Left lung (tissue), 4 donors: ENCODE measurements at regions not wholly inside any gene's neighbourhood (a gene's known extent, or its start where the extent isn't known, plus 50 kb on each side); places are given as distances from the start of the nearest gene placed in this dataset.
A peak's percentile ranks its signal among the peaks of the same experiment; 100 is the strongest.

Experiments
- ATAC-seq: fragments of 200-7000 bp; cut with Tn5 transposase; one replicate; pipeline ENCODE4 v1.9.1; 2020; ENCODE audit warnings: moderate library complexity
- DNase-seq, 4 donors: peaks; one replicate each; pipeline ENCODE4 v3.0.0-alpha.2; 2013 to 2020
- H3K27ac ChIP-seq, 2 donors: fragments of 200-600 bp; sonication (generic) in 1 of 2; one replicate each; pipeline versions ENCODE4 v1.5.0 to v1.8.0; 2020 to 2021
- H3K27me3 ChIP-seq, 2 donors: fragments of 200-600 bp; sonication (generic) in 1 of 2; one replicate each; pipeline versions ENCODE4 v1.5.0 to v1.8.0; 2020 to 2021
- H3K36me3 ChIP-seq, 2 donors: fragments of 200-600 bp; sonication (generic) in 1 of 2; one replicate each; pipeline versions ENCODE4 v1.5.0 to v1.8.0; 2020 to 2021
- H3K4me1 ChIP-seq, 2 donors: fragments of 200-600 bp; one replicate each; pipeline ENCODE4 v1.8.0; 2021
- H3K4me3 ChIP-seq, 2 donors: fragments of 200-600 bp; sonication (generic) in 1 of 2; one replicate each; pipeline versions ENCODE4 v1.5.0 to v1.8.0; 2020 to 2021; ENCODE audit warnings: mild to moderate bottlenecking in 1 of 2
- H3K9me3 ChIP-seq, 2 donors: fragments of 200-600 bp; sonication (generic) in 1 of 2; one replicate each; pipeline versions ENCODE4 v1.5.0 to v1.8.0; 2020 to 2021
- CTCF ChIP-seq, 2 donors: fragments of 200-600 bp; sonication (generic) in 1 of 2; IDR thresholded peaks; one replicate each; pipeline versions ENCODE4 v1.5.0 to v1.8.0; 2021; ENCODE audit warnings: antibody characterized with exemption in 2 of 2
- intact Hi-C, 2 donors: fragments of 100-400 bp; cut with DNase I; formaldehyde crosslinking; loops; one replicate each; pipeline versions ENCODE4 v1.11.2 to v1.14.2; 2022
- donor health status: DM: no; HTN: yes; CAD: no.
- donor health status: DM: no; HTN: no; CAD: no.

GRCh38 chr10:58028597-58029366 lies 238.9 kb downstream of the IPMK start:
- Histone ChIP-seq H3K4me1 (peaks cover 0 to under 1% of the 10 kb centered on the region in 2 donors), H3K27ac (no peak overlapping the region), H3K36me3 (no peaks in the 10 kb centered on the region), H3K4me3 (no peak overlapping the region), H3K9me3 (no peaks in the 10 kb centered on the region), H3K27me3 (no peaks in the 10 kb centered on the region)
- intact Hi-C loops = no loop called here
- no peak for ATAC-seq
- DNase-seq = no peak
- TF ChIP-seq CTCF (IDR thresholded peaks at IDR 0.05) = no peak

DNA sequence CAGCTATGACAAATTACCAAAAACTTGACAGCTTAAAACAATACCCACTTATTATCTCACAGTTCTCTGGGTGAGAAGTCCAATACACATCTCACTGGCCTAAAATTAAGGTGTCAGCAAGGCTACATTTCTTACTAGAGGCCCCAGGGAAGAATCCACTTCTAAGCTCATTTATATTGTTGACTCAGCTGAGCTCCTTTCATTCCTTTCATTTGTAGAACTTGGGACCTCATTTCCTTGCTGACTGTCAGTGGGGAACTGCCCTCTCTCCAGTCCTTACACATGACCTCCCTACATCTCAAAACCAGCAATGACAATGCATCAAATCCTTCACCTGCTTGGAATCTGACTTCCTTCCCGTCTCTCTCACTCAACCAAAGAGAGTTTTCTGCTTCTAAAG lies 240.3 kb downstream of the IPMK start:
- intact Hi-C loops = no loop called here
- Histone ChIP-seq H3K36me3 (no peaks in the 10 kb centered on the region), H3K4me3 (no peak overlapping the region), H3K4me1 (peaks cover 0 to 3% of the 10 kb centered on the region in 2 donors), H3K9me3 (no peaks in the 10 kb centered on the region), H3K27me3 (no peaks in the 10 kb centered on the region), H3K27ac (no peak overlapping the region)
- no peak for TF ChIP-seq CTCF (IDR thresholded peaks at IDR 0.05)
- no peak for DNase-seq
- ATAC-seq = no peak

DNA sequence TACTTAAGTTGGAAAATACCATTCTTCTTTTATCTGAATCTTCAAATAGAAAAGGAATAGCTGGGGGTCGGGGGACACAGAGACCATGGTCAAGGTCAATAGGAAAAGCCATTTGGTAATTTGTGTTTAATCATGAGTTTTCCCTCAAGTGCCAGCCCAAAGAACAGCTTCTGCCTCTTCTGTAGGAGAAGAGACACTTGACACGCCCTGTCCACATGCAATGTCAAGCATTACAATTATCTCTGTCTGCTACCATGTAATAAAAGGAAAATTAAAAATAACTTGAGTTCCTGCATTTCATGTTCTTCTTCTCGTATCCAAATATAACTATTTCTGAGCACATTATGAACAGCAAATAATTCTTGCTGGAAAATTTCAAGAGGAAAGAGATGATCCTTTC lies 241.7 kb downstream of the IPMK start:
- no peak overlapping the region for H3K27ac ChIP-seq
- H3K9me3 ChIP-seq = peaks cover 0 to 2% of the 10 kb centered on the region in 2 donors
- no peaks in the 10 kb centered on the region for H3K27me3 ChIP-seq
- DNase-seq (no peak), ATAC-seq (no peak)
- H3K4me1 ChIP-seq = peaks cover 0 to 3% of the 10 kb centered on the region in 2 donors
- H3K4me3 ChIP-seq = no peak overlapping the region
- no peaks in the 10 kb centered on the region for H3K36me3 ChIP-seq
- TF ChIP-seq CTCF (IDR thresholded peaks at IDR 0.05) = no peak
- intact Hi-C loops = no loop called here

DNA sequence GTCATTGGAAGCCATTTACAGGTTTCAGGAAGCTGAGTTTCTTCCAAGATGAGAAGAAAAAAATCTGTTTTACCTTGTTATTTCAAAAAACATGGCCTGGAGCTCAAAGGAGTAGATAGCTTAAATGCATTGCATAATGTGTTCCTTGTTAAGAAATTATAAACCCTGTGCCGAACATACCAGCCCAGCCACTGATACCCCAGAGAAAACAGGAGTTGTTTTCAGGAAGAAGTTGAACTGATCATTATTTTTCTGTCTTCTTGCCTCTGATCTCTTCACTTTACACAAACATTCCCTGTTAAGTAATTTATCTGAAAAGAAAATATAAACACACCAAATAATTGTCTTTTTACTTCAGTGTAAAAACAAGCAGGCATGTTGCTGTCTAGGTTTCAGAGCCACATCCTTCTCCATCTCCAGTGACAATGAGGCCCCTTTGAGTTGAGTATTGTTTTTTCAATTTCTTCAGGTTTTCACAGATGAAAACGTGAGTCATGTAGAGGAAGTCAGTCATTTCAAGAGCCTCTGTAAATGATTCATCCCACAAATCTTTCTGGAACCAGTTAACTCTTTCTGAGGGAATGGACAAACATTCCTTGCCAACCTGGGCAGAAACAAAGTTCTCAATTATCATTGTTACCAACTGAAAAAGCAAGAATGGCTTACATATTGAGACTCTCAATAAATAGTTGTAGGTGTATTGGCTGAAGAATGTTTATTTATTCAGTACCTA lies 244.2 kb downstream of the IPMK start:
- no peak for TF ChIP-seq CTCF (IDR thresholded peaks at IDR 0.05)
- ATAC-seq = peak; percentile 44
- intact Hi-C loops = no loop called here

DNA sequence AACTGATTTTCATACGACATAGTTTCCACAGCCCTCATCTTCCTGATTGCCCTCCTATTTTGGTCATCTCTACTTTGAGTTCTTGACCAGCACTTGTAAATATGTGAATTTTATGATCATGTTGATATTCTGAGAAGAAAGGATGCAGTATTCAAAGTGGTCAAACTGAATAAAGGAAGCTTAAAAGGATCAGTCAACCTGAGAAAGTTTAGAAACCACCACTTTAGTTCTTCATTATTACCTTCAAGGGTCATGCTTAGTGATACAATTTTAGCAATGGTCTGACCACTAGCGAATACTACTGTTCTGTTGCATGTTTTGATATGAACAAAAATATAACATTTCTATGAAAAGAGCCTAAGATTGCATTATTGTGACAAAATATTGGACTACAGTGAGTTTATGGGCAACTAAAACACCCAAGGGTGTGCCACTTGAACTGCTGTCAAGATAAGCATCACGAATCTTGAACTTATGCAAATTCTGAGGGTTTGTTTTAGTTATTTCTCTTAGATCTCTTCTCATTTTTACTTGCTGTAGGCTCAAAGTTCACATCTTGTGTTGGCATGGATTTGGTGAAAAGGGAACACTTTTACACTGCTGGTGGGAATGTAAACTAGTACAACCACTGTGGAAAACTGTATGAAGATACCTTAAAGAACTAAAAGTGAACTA lies 247.7 kb downstream of the IPMK start:
- no peak overlapping the region for H3K4me3 ChIP-seq
- TF ChIP-seq CTCF (IDR thresholded peaks at IDR 0.05) = no peak
- H3K27ac ChIP-seq = no peak overlapping the region
- intact Hi-C loops = no loop called here
- H3K9me3 ChIP-seq = peaks cover 0 to 2% of the 10 kb centered on the region in 2 donors
- H3K4me1 ChIP-seq = peaks cover 0 to 3% of the 10 kb centered on the region in 2 donors
- H3K27me3 ChIP-seq = no peaks in the 10 kb centered on the region
- no peak for ATAC-seq
- H3K36me3 ChIP-seq = no peaks in the 10 kb centered on the region
- no peak for DNase-seq

More for the DNA sequence above, 244.2 kb downstream of the IPMK start:
- Histone ChIP-seq H3K36me3 (no peaks in the 10 kb centered on the region), H3K9me3 (peaks cover 0 to 2% of the 10 kb centered on the region in 2 donors), H3K4me1 (peaks cover 0 to 3% of the 10 kb centered on the region in 2 donors), H3K4me3 (no peak overlapping the region), H3K27me3 (no peaks in the 10 kb centered on the region), H3K27ac (no peak overlapping the region)
- DNase-seq = peak in 1 of 4 donors; percentile 1
